HCT116 (cell line): ENCODE measurements at regions not wholly inside any gene's neighbourhood (a gene's known extent, or its start where the extent isn't known, plus 50 kb on each side); places are given as distances from the start of the nearest gene placed in this dataset.

Source experiments
- ATAC-seq: fragments of 200-7000 bp; cut with Tn5 transposase; 2 replicates; pipeline ENCODE4 v1.9.1; 2020; ENCODE audit warnings: mild to moderate bottlenecking, moderate library complexity
- BruUV-seq: library from RNA; stranded (reverse); fragments of 400-500 nt; replicated peaks from 2 replicates; lab custom pipeline; 2021; lab: Mats Ljungman, UMichigan
- CTCF ChIA-PET: fragments of 300-600 bp; sonication (Branson Sonifier 250); formaldehyde crosslinking; loops from one replicate; lab custom pipeline; 2021; ENCODE audit warnings: antibody characterized with exemption; lab: Charles Lee
- POLR2A ChIA-PET: fragments of 300-600, 350-600 bp; sonication (Branson Sonifier 250); formaldehyde crosslinking; loops from one replicate; lab custom pipeline; 2021; ENCODE audit warnings: antibody characterized with exemption; lab: Charles Lee
- RAD21 ChIA-PET, 2 experiments: fragments of 300-600 bp; sonication (Branson Sonifier 250); formaldehyde crosslinking; loops; one replicate each; lab custom pipeline; 2023; ENCODE audit warnings: low total read pairs in 2 of 2; ENCODE audit not compliant: uncharacterized antibody in 2 of 2, unreplicated experiment in 2 of 2, low non-redundant PET in 1 of 2; lab: Charles Lee
- DNase-seq: peaks from one replicate; pipeline ENCODE4 v3.0.0-alpha.2; 2010; ENCODE audit warnings: low read depth, low spot score
- H2AFZ ChIP-seq: fragments of 200-600 bp; shearing (Covaris generic), sonication (generic); 2 replicates; pipeline ENCODE4 v1.6.1; 2017; ENCODE audit warnings: low read depth, mixed run types, mixed read lengths, antibody characterized with exemption, low read length; ENCODE audit not compliant: poor library complexity, severe bottlenecking
- H3K27ac ChIP-seq: 2 replicates; pipeline ENCODE4 v1.5.1; 2012; ENCODE audit warnings: low read depth, low read length
- H3K27me3 ChIP-seq: fragments of 200-600 bp; sonication (generic); 2 replicates; pipeline ENCODE4 v1.6.1; 2016; ENCODE audit warnings: mixed run types, low read length, mixed read lengths; ENCODE audit not compliant: insufficient read depth
- H3K36me3 ChIP-seq, 2 experiments: fragments of 200-500 bp in 1 of 2; fragments of 200-600 bp in 1 of 2; sonication (Bioruptor generic) in 1 of 2; sonication (generic) in 1 of 2; 2 replicates each; pipeline versions ENCODE4 v1.5.1 to v1.6.1; 2014 to 2016; ENCODE audit warnings: low read length in 2 of 2, inconsistent platforms in 1 of 2, mixed read lengths in 1 of 2, mixed run types in 1 of 2; ENCODE audit not compliant: insufficient read depth in 2 of 2, control insufficient read depth in 1 of 2
- H3K4me1 ChIP-seq, 2 experiments: fragments of 200-600 bp in 1 of 2; sonication (generic) in 1 of 2; 2 replicates each; pipeline versions ENCODE4 v1.5.1 to v1.6.1; 2012 to 2017; ENCODE audit warnings: low read length in 2 of 2, inconsistent platforms in 1 of 2, mild to moderate bottlenecking in 1 of 2, mixed read lengths in 1 of 2, mixed run types in 1 of 2, moderate library complexity in 1 of 2; ENCODE audit not compliant: insufficient read depth in 2 of 2, control insufficient read depth in 1 of 2
- H3K4me2 ChIP-seq: fragments of 200-600 bp; sonication (generic); 2 replicates; pipeline ENCODE4 v1.6.1; 2017; ENCODE audit warnings: mixed run types, low read length, mixed read lengths
- H3K4me3 ChIP-seq, 2 experiments: fragments of 200-600 bp in 1 of 2; sonication (generic) in 1 of 2; replicated peaks in 1 of 2; 2 replicates each; pipeline ENCODE4 v1.5.1; 2011 to 2016; ENCODE audit warnings: low read length in 2 of 2, control low read depth in 1 of 2, low read depth in 1 of 2, mild to moderate bottlenecking in 1 of 2, mixed read lengths in 1 of 2, mixed run types in 1 of 2
- H3K79me2 ChIP-seq: fragments of 200-600 bp; sonication (generic); 2 replicates; pipeline ENCODE4 v1.6.1; 2017; ENCODE audit warnings: mild to moderate bottlenecking, mixed run types, low read length, moderate library complexity, mixed read lengths; ENCODE audit not compliant: insufficient read depth
- H3K9ac ChIP-seq: fragments of 200-600 bp; sonication (generic); 2 replicates; pipeline ENCODE4 v1.6.1; 2016; ENCODE audit warnings: low read length, mixed read lengths
- H3K9me2 ChIP-seq: fragments of 200-600 bp; sonication (generic), shearing (Covaris generic); 2 replicates; pipeline ENCODE4 v1.6.1; 2017; ENCODE audit warnings: mixed run types, mild to moderate bottlenecking, moderate library complexity; ENCODE audit not compliant: insufficient read depth
- H3K9me3 ChIP-seq, 2 experiments: fragments of 200-500 bp in 1 of 2; fragments of 200-600 bp in 1 of 2; sonication (Bioruptor generic) in 1 of 2; sonication (generic) in 1 of 2; 2 replicates each; pipeline ENCODE4 v1.6.1; 2014 to 2017; ENCODE audit warnings: low read length in 2 of 2, mixed read lengths in 2 of 2, inconsistent platforms in 1 of 2, low read depth in 1 of 2, mild to moderate bottlenecking in 1 of 2, mixed run types in 1 of 2, moderate library complexity in 1 of 2; ENCODE audit not compliant: control insufficient read depth in 1 of 2, insufficient read depth in 1 of 2
- H4K20me1 ChIP-seq: fragments of 200-600 bp; sonication (generic), shearing (Covaris generic); 2 replicates; pipeline ENCODE4 v1.6.1; 2017; ENCODE audit warnings: mixed run types, mild to moderate bottlenecking, moderate library complexity; ENCODE audit not compliant: insufficient read depth
- CBX3 ChIP-seq: IDR thresholded peaks from 2 replicates; pipeline ENCODE4 v1.6.1; 2012; ENCODE audit warnings: low read depth
- EGR1 ChIP-seq: IDR thresholded peaks from 2 replicates; pipeline ENCODE4 v1.6.1; 2012; ENCODE audit warnings: low read depth
- ELF1 ChIP-seq: IDR thresholded peaks from 2 replicates; pipeline ENCODE4 v1.6.1; 2012; ENCODE audit warnings: low read depth, borderline replicate concordance
- EZH2 ChIP-seq: fragments of 200-600 bp; sonication (generic); IDR thresholded peaks from 2 replicates; pipeline ENCODE4 v1.6.1; 2017; ENCODE audit warnings: antibody characterized with exemption, mixed run types
- FOSL1 ChIP-seq: IDR thresholded peaks from 2 replicates; pipeline ENCODE4 v1.6.1; 2012; ENCODE audit warnings: low read depth
- JUND ChIP-seq: IDR thresholded peaks from 2 replicates; pipeline ENCODE4 v1.6.1; 2012
- POLR2A ChIP-seq: IDR thresholded peaks from 2 replicates; pipeline ENCODE4 v1.7.0; 2011; ENCODE audit warnings: borderline replicate concordance; ENCODE audit not compliant: insufficient read depth, insufficient read length; ENCODE audit errors: extremely low read depth
- SIN3A ChIP-seq: IDR thresholded peaks from 2 replicates; pipeline ENCODE4 v1.6.1; 2012; ENCODE audit warnings: low read depth
- SRF ChIP-seq: IDR thresholded peaks from 2 replicates; pipeline ENCODE4 v1.6.1; 2012; ENCODE audit warnings: low read depth
- TCF7L2 ChIP-seq: IDR thresholded peaks from 2 replicates; pipeline ENCODE4 v1.7.0; 2011; ENCODE audit warnings: borderline replicate concordance, inconsistent platforms; ENCODE audit not compliant: insufficient read depth, insufficient read length; ENCODE audit errors: extremely low read depth
- YY1 ChIP-seq: IDR thresholded peaks from 2 replicates; pipeline ENCODE4 v1.6.1; 2011; ENCODE audit warnings: low read length, low read depth, moderate library complexity, mild to moderate bottlenecking; ENCODE audit not compliant: insufficient replicate concordance; ENCODE audit errors: extremely low read depth
- ZNF274 ChIP-seq: fragments of 200-500 bp; sonication (Bioruptor generic); IDR thresholded peaks from 2 replicates; pipeline ENCODE4 v1.6.1; 2014; ENCODE audit warnings: mild to moderate bottlenecking, low read depth, low read length, inconsistent platforms
- intact Hi-C: fragments of 100-400 bp; cut with micrococcal nuclease; formaldehyde crosslinking; loops from 2 replicates; pipeline ENCODE4 v1.10.0; 2022
- TF ChIP-seq, protein P1 (sequence below): IDR thresholded peaks from 2 replicates; pipeline ENCODE4 v1.6.1; 2011; ENCODE audit warnings: mild to moderate bottlenecking, low read length, moderate library complexity; ENCODE audit not compliant: insufficient replicate concordance; ENCODE audit errors: extremely low read depth
- TF ChIP-seq, protein P2 (sequence below), 3 experiments: fragments of 200-600 bp in 1 of 3; sonication (generic) in 1 of 3; IDR thresholded peaks in 2 of 3; conservative IDR thresholded peaks in 1 of 3; 2 replicates each; pipeline ENCODE4 v1.5.1; 2012 to 2017; ENCODE audit warnings: low read depth in 2 of 3, low read length in 2 of 3, antibody characterized with exemption in 1 of 3, borderline replicate concordance in 1 of 3, control low read depth in 1 of 3, mild to moderate bottlenecking in 1 of 3, mixed read lengths in 1 of 3, mixed run types in 1 of 3, moderate library complexity in 1 of 3; ENCODE audit not compliant: insufficient read depth in 1 of 3
- TF ChIP-seq, protein P3 (sequence below): IDR thresholded peaks from 2 replicates; pipeline ENCODE4 v1.6.1; 2012; ENCODE audit warnings: low read depth
- TF ChIP-seq, protein P4 (sequence below): IDR thresholded peaks from 2 replicates; pipeline ENCODE4 v1.6.1; 2012

DNA sequence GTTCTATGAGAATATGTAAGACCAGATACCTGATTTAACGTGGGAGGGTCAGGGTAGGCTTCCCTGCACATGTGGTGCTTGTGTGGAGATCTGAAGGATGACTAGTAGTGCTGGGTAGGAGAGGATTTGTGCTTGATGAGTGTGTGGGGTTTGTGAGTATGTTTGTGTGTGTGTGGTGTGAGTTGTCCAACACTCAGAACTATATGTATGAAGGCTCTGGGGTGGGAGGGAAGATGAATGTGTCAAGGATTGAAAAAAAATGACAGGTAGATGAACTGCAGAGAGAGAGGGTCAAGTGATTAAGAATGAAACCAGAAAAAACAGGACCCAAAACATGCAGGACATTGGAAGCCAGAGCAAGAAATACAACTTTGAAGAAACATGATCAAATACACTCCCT is 154.6 kb upstream of the NR3C1 start:
- H3K4me2 ChIP-seq = no peak overlapping the region
- H2AFZ ChIP-seq = no peak overlapping the region
- ChIA-PET CTCF (no interaction called here), POLR2A (no interaction called here), RAD21 (no interaction called here)
- no peaks in the 10 kb centered on the region for H3K9me2 ChIP-seq
- H3K9ac ChIP-seq = no peak overlapping the region
- no peak for ATAC-seq
- no peaks in the 10 kb centered on the region for H3K27me3 ChIP-seq
- intact Hi-C loops = no loop called here
- no peak for DNase-seq
- no peaks in the 10 kb centered on the region for H3K9me3 ChIP-seq
- H3K4me1 ChIP-seq = no peaks in the 10 kb centered on the region
- H3K4me3 ChIP-seq = no peak overlapping the region
- TF ChIP-seq YY1 (no peak), SIN3A (no peak), TCF7L2 (no peak), SRF (no peak), ELF1 (no peak), JUND (no peak), FOSL1 (no peak), CBX3 (no peak), ZNF274 (no peak), EGR1 (no peak), EZH2 (no peak), POLR2A (no peak)
- TF ChIP-seq, protein P1, sequence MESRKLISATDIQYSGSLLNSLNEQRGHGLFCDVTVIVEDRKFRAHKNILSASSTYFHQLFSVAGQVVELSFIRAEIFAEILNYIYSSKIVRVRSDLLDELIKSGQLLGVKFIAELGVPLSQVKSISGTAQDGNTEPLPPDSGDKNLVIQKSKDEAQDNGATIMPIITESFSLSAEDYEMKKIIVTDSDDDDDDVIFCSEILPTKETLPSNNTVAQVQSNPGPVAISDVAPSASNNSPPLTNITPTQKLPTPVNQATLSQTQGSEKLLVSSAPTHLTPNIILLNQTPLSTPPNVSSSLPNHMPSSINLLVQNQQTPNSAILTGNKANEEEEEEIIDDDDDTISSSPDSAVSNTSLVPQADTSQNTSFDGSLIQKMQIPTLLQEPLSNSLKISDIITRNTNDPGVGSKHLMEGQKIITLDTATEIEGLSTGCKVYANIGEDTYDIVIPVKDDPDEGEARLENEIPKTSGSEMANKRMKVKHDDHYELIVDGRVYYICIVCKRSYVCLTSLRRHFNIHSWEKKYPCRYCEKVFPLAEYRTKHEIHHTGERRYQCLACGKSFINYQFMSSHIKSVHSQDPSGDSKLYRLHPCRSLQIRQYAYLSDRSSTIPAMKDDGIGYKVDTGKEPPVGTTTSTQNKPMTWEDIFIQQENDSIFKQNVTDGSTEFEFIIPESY = no peak
- TF ChIP-seq, protein P2, sequence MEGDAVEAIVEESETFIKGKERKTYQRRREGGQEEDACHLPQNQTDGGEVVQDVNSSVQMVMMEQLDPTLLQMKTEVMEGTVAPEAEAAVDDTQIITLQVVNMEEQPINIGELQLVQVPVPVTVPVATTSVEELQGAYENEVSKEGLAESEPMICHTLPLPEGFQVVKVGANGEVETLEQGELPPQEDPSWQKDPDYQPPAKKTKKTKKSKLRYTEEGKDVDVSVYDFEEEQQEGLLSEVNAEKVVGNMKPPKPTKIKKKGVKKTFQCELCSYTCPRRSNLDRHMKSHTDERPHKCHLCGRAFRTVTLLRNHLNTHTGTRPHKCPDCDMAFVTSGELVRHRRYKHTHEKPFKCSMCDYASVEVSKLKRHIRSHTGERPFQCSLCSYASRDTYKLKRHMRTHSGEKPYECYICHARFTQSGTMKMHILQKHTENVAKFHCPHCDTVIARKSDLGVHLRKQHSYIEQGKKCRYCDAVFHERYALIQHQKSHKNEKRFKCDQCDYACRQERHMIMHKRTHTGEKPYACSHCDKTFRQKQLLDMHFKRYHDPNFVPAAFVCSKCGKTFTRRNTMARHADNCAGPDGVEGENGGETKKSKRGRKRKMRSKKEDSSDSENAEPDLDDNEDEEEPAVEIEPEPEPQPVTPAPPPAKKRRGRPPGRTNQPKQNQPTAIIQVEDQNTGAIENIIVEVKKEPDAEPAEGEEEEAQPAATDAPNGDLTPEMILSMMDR (IDR thresholded peaks at IDR 0.05 in 2 of 3, conservative IDR thresholded peaks at IDR 0.05 in 1 of 3; ENCODE audit: borderline replicate concordance in 1 of 3, insufficient read depth in 1 of 3, low read depth in 2 of 3, low read length in 2 of 3) = no peak
- TF ChIP-seq, protein P3, sequence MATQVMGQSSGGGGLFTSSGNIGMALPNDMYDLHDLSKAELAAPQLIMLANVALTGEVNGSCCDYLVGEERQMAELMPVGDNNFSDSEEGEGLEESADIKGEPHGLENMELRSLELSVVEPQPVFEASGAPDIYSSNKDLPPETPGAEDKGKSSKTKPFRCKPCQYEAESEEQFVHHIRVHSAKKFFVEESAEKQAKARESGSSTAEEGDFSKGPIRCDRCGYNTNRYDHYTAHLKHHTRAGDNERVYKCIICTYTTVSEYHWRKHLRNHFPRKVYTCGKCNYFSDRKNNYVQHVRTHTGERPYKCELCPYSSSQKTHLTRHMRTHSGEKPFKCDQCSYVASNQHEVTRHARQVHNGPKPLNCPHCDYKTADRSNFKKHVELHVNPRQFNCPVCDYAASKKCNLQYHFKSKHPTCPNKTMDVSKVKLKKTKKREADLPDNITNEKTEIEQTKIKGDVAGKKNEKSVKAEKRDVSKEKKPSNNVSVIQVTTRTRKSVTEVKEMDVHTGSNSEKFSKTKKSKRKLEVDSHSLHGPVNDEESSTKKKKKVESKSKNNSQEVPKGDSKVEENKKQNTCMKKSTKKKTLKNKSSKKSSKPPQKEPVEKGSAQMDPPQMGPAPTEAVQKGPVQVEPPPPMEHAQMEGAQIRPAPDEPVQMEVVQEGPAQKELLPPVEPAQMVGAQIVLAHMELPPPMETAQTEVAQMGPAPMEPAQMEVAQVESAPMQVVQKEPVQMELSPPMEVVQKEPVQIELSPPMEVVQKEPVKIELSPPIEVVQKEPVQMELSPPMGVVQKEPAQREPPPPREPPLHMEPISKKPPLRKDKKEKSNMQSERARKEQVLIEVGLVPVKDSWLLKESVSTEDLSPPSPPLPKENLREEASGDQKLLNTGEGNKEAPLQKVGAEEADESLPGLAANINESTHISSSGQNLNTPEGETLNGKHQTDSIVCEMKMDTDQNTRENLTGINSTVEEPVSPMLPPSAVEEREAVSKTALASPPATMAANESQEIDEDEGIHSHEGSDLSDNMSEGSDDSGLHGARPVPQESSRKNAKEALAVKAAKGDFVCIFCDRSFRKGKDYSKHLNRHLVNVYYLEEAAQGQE = no peak
- TF ChIP-seq, protein P4, sequence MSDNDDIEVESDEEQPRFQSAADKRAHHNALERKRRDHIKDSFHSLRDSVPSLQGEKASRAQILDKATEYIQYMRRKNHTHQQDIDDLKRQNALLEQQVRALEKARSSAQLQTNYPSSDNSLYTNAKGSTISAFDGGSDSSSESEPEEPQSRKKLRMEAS = no peak
- no peaks in the 10 kb centered on the region for H4K20me1 ChIP-seq
- H3K27ac ChIP-seq = no peak overlapping the region
- no peaks in the 10 kb centered on the region for H3K36me3 ChIP-seq
- no peaks in the 10 kb centered on the region for H3K79me2 ChIP-seq
- BruUV-seq = no TSS peak
